Liver (tissue), 8 donors: ENCODE measurements at regions not wholly inside any gene's neighbourhood (a gene's known extent, or its start where the extent isn't known, plus 50 kb on each side); places are given as distances from the start of the nearest gene placed in this dataset.

Experiments used
- DNase-seq: peaks from one replicate; pipeline ENCODE4 v3.0.0-alpha.2; 2017; ENCODE audit warnings: low spot score
- H3K27ac ChIP-seq, 2 donors: one replicate each; pipeline ENCODE4 v1.7.0; 2013; ENCODE audit warnings: inconsistent platforms in 2 of 2, low read length in 2 of 2, control low read depth in 1 of 2, low read depth in 1 of 2, mild to moderate bottlenecking in 1 of 2
- H3K27me3 ChIP-seq, 4 donors: one replicate each; pipeline versions ENCODE4 v1.6.1 to v1.7.0; 2013; ENCODE audit warnings: low read length in 3 of 4, inconsistent platforms in 1 of 4, mild to moderate bottlenecking in 1 of 4, moderate library complexity in 1 of 4; ENCODE audit not compliant: control insufficient read depth in 4 of 4, insufficient read depth in 4 of 4
- H3K36me3 ChIP-seq, 4 donors: one replicate each; pipeline versions ENCODE4 v1.6.1 to v1.7.0; 2013; ENCODE audit warnings: low read length in 3 of 4, mild to moderate bottlenecking in 3 of 4, low read depth in 1 of 4, moderate library complexity in 1 of 4; ENCODE audit not compliant: control insufficient read depth in 4 of 4, insufficient read depth in 3 of 4
- H3K4me1 ChIP-seq, 4 donors: one replicate each; pipeline versions ENCODE4 v1.6.1 to v1.7.0; 2013; ENCODE audit warnings: low read length in 3 of 4, mild to moderate bottlenecking in 3 of 4, moderate library complexity in 1 of 4; ENCODE audit not compliant: control insufficient read depth in 4 of 4, insufficient read depth in 4 of 4
- H3K4me3 ChIP-seq, 3 donors: one replicate each; pipeline versions ENCODE4 v1.6.1 to v1.7.0; 2013; ENCODE audit warnings: low read length in 3 of 3, control low read depth in 1 of 3, low read depth in 1 of 3, mild to moderate bottlenecking in 1 of 3
- H3K9ac ChIP-seq, 2 donors: one replicate each; pipeline ENCODE4 v1.7.0; 2013; ENCODE audit warnings: low read length in 2 of 2, mild to moderate bottlenecking in 2 of 2, moderate library complexity in 2 of 2, control low read depth in 1 of 2, low read depth in 1 of 2
- H3K9me3 ChIP-seq, 4 donors: one replicate each; pipeline versions ENCODE4 v1.6.1 to v1.7.0; 2013; ENCODE audit warnings: low read length in 3 of 4; ENCODE audit not compliant: control insufficient read depth in 4 of 4
- ATF3 ChIP-seq: IDR thresholded peaks from 2 replicates; pipeline ENCODE4 v1.6.1; 2016; ENCODE audit warnings: antibody characterized with exemption
- CTCF ChIP-seq: fragments of 150-350 bp; IDR thresholded peaks from 2 replicates; pipeline ENCODE4 v1.5.1; 2017; ENCODE audit warnings: improper control_type of control experiment, low read depth, low read length; ENCODE audit not compliant: missing input control
- EGR1 ChIP-seq, 2 donors: IDR thresholded peaks; 2 replicates each; pipeline ENCODE4 v1.6.1; 2016 to 2018; ENCODE audit warnings: antibody characterized with exemption in 2 of 2, low read depth in 2 of 2
- FOXA2 ChIP-seq: IDR thresholded peaks from 2 replicates; pipeline ENCODE4 v1.6.1; 2016; ENCODE audit warnings: antibody characterized with exemption
- GABPA ChIP-seq, 2 donors: IDR thresholded peaks in 1 of 2; conservative IDR thresholded peaks in 1 of 2; 2 replicates each; pipeline ENCODE4 v1.6.1; 2016; ENCODE audit warnings: antibody characterized with exemption in 2 of 2, mild to moderate bottlenecking in 1 of 2, moderate library complexity in 1 of 2
- HNF4A ChIP-seq, 2 donors: conservative IDR thresholded peaks; 2 replicates each; pipeline ENCODE4 v1.6.1; 2016; ENCODE audit warnings: antibody characterized with exemption in 2 of 2, mild to moderate bottlenecking in 2 of 2
- JUND ChIP-seq, 2 donors: IDR thresholded peaks; 2 replicates each; pipeline ENCODE4 v1.6.1; 2016; ENCODE audit warnings: antibody characterized with exemption in 2 of 2
- MAX ChIP-seq: IDR thresholded peaks from 2 replicates; pipeline ENCODE4 v1.6.1; 2016; ENCODE audit warnings: antibody characterized with exemption
- NR2F2 ChIP-seq: IDR thresholded peaks from 2 replicates; pipeline ENCODE4 v1.6.1; 2016; ENCODE audit warnings: antibody characterized with exemption
- RAD21 ChIP-seq, 2 donors: IDR thresholded peaks; 2 replicates each; pipeline ENCODE4 v1.6.1; 2016; ENCODE audit warnings: antibody characterized with exemption in 2 of 2, mild to moderate bottlenecking in 2 of 2
- REST ChIP-seq: IDR thresholded peaks from 2 replicates; pipeline ENCODE4 v1.6.1; 2016; ENCODE audit warnings: antibody characterized with exemption, mild to moderate bottlenecking
- RXRA ChIP-seq, 2 donors: IDR thresholded peaks; 2 replicates each; pipeline ENCODE4 v1.6.1; 2017 to 2018; ENCODE audit warnings: antibody characterized with exemption in 2 of 2, mild to moderate bottlenecking in 1 of 2
- SP1 ChIP-seq: IDR thresholded peaks from 2 replicates; pipeline ENCODE4 v1.6.1; 2018; ENCODE audit warnings: antibody characterized with exemption, mild to moderate bottlenecking
- TAF1 ChIP-seq: conservative IDR thresholded peaks from 2 replicates; pipeline ENCODE4 v1.6.1; 2016; ENCODE audit warnings: antibody characterized with exemption, mild to moderate bottlenecking
- YY1 ChIP-seq: IDR thresholded peaks from 2 replicates; pipeline ENCODE4 v1.6.1; 2016; ENCODE audit warnings: antibody characterized with exemption, mild to moderate bottlenecking
- ZBTB33 ChIP-seq: IDR thresholded peaks from 2 replicates; pipeline ENCODE4 v1.6.1; 2016; ENCODE audit warnings: antibody characterized with exemption
- WGBS: extraction: QIAGEN DNeasy Blood & Tissue Kit; methylation state at CpG from one replicate; pipeline ENCODE4 v1.1.7; 2013; 5-methylcytosine and 5-hydroxymethylcytosine counted together
- donor health status: healthy.
- donor health status: healthy.
- donor health status: healthy.
- donor health status: healthy.
- donor health status: healthy.

GRCh38 chrX:30008031-30008430 is 207.3 kb upstream of the MAGEB2 start:
- Histone ChIP-seq H3K36me3 (no peaks in the 10 kb centered on the region), H3K4me3 (no peak overlapping the region), H3K9me3 (peaks cover 0 to 4% (median 0%) of the 10 kb centered on the region in 4 donors), H3K27ac (no peak overlapping the region), H3K27me3 (no peaks in the 10 kb centered on the region), H3K9ac (no peak overlapping the region), H3K4me1 (no peaks in the 10 kb centered on the region)
- no peak for TF ChIP-seq EGR1 (IDR thresholded peaks at IDR 0.05; ENCODE audit: low read depth in 2 of 2)
- no peak for TF ChIP-seq RAD21 (IDR thresholded peaks at IDR 0.05)
- no peak for TF ChIP-seq ZBTB33
- no peak for TF ChIP-seq JUND (IDR thresholded peaks at IDR 0.05)
- no peak for TF ChIP-seq YY1
- TF ChIP-seq CTCF: no peak
- no peak for TF ChIP-seq TAF1
- no peak for TF ChIP-seq NR2F2
- TF ChIP-seq FOXA2: no peak
- no peak for TF ChIP-seq ATF3
- no peak for TF ChIP-seq REST
- TF ChIP-seq SP1: no peak
- no peak for TF ChIP-seq RXRA (IDR thresholded peaks at IDR 0.05)
- no peak for TF ChIP-seq HNF4A (conservative IDR thresholded peaks at IDR 0.05)
- no peak for TF ChIP-seq GABPA (IDR thresholded peaks at IDR 0.05 in 1 of 2, conservative IDR thresholded peaks at IDR 0.05 in 1 of 2)
- no peak for TF ChIP-seq MAX
- WGBS: 69% methylated on average over 2 of the region's 2 CpGs
- DNase-seq: no peak

GRCh38 chrX:30010471-30010870 is 204.9 kb upstream of the MAGEB2 start:
- DNase-seq: no peak
- Histone ChIP-seq H3K27me3 (no peaks in the 10 kb centered on the region), H3K9me3 (peaks cover 0 to 4% (median 0%) of the 10 kb centered on the region in 4 donors), H3K9ac (no peak overlapping the region), H3K4me1 (no peaks in the 10 kb centered on the region), H3K27ac (no peak overlapping the region), H3K36me3 (no peaks in the 10 kb centered on the region), H3K4me3 (no peak overlapping the region)
- 68% methylated on average over 3 of the region's 3 CpGs for WGBS
- TF ChIP-seq RAD21 (IDR thresholded peaks at IDR 0.05) (no peak), GABPA (IDR thresholded peaks at IDR 0.05 in 1 of 2, conservative IDR thresholded peaks at IDR 0.05 in 1 of 2) (no peak), ZBTB33 (no peak), FOXA2 (no peak), TAF1 (no peak), NR2F2 (no peak), ATF3 (no peak)
